HUES48 (cell line): ENCODE measurements at regions not wholly inside any gene's neighbourhood (a gene's known extent, or its start where the extent isn't known, plus 50 kb on each side); places are given as distances from the start of the nearest gene placed in this dataset.
A peak's percentile ranks its signal among the peaks of the same experiment; 100 is the strongest.

Experiments used
- H3K27ac ChIP-seq: one replicate; pipeline ENCODE4 v1.7.0; 2013; ENCODE audit warnings: low read depth, low read length, inconsistent platforms
- H3K27me3 ChIP-seq: 2 replicates; pipeline ENCODE4 v1.6.1; 2013; ENCODE audit warnings: mild to moderate bottlenecking, low read length; ENCODE audit not compliant: control insufficient read depth, insufficient read depth
- H3K36me3 ChIP-seq: 2 replicates; pipeline ENCODE4 v1.6.1; 2013; ENCODE audit warnings: low read length; ENCODE audit not compliant: control insufficient read depth, insufficient read depth
- H3K4me1 ChIP-seq: 2 replicates; pipeline ENCODE4 v1.6.1; 2013; ENCODE audit warnings: mild to moderate bottlenecking, low read length; ENCODE audit not compliant: control insufficient read depth, insufficient read depth
- H3K4me3 ChIP-seq: 2 replicates; pipeline ENCODE4 v1.5.1; 2013; ENCODE audit warnings: mild to moderate bottlenecking, low read depth, low read length
- H3K9ac ChIP-seq: 2 replicates; pipeline ENCODE4 v1.6.1; 2013; ENCODE audit warnings: mild to moderate bottlenecking, low read depth, low read length, moderate library complexity
- H3K9me3 ChIP-seq: 2 replicates; pipeline ENCODE4 v1.6.1; 2013; ENCODE audit warnings: low read length; ENCODE audit not compliant: control insufficient read depth, insufficient read depth

DNA sequence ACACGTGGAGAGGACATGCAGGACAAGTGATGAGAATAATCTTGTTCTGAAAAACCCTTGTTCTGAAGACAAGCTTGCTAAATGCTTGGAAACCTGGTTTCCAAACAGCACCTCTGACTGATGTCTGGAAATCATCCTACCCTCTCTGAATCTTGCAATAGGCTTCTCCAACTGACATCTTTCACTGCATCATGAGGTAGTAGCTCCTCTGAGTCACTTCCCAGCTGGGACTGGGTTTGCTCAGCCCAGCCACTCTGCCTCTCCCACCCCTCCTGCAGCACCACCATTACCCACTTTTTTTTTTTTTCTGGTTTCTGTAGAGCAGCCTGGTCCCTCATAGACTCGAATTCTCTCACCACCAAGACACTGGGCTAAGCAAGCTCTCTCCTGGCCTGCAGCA is 919.8 kb downstream of the GRID1 start:
- H3K4me3 ChIP-seq: no peak overlapping the region
- H3K4me1 ChIP-seq: no peaks in the 10 kb centered on the region
- no peaks in the 10 kb centered on the region for H3K27me3 ChIP-seq
- H3K36me3 ChIP-seq: no peaks in the 10 kb centered on the region
- no peak overlapping the region for H3K9ac ChIP-seq
- no peaks in the 10 kb centered on the region for H3K9me3 ChIP-seq
- H3K27ac ChIP-seq: no peak overlapping the region

DNA sequence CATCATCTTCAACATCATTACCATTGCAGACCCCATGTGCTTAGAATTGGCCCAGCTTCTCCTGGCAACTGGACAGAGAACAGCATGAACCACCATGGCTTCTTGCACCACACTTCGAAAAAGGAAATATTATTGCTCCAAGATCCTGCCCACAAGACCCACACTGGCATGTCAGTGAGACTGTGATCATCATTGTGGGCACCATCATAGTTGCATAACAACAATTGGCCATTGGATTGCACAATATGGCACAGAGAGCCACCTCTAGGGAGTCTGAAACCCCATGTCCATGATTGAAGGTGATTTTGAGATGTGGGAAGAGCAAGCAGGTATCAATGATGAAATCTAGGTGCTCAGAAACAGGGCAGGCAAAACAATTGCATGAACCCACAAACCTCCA is 918.9 kb downstream of the GRID1 start:
- Histone ChIP-seq H3K27me3 (no peaks in the 10 kb centered on the region), H3K9me3 (no peaks in the 10 kb centered on the region), H3K36me3 (no peaks in the 10 kb centered on the region), H3K27ac (no peak overlapping the region), H3K4me3 (no peak overlapping the region), H3K9ac (no peak overlapping the region), H3K4me1 (no peaks in the 10 kb centered on the region)

DNA sequence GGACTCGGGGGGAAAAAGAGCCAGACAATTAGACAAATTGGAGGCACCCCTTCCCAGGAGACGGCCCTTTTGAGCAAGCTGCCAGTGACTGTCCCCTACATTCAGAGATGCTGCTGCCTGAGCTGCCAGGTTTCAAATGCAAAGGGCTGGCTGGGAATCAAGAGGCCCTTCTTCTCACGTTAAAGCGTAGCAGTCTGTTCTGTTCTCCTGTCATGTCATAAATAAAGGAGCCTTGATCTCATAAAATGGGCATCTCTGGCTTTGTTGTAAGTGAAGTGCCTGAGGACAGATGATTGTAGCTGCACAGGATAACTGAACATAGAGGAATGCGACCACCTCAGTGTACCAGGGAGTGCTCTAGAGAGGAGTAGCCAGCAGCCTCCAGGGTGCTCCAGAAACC is 917.9 kb downstream of the GRID1 start:
- no peak overlapping the region for H3K9ac ChIP-seq
- H3K9me3 ChIP-seq: no peaks in the 10 kb centered on the region
- H3K4me3 ChIP-seq: no peak overlapping the region
- H3K27me3 ChIP-seq: no peaks in the 10 kb centered on the region
- H3K4me1 ChIP-seq: no peaks in the 10 kb centered on the region
- H3K36me3 ChIP-seq: no peaks in the 10 kb centered on the region
- H3K27ac ChIP-seq: no peak overlapping the region

DNA sequence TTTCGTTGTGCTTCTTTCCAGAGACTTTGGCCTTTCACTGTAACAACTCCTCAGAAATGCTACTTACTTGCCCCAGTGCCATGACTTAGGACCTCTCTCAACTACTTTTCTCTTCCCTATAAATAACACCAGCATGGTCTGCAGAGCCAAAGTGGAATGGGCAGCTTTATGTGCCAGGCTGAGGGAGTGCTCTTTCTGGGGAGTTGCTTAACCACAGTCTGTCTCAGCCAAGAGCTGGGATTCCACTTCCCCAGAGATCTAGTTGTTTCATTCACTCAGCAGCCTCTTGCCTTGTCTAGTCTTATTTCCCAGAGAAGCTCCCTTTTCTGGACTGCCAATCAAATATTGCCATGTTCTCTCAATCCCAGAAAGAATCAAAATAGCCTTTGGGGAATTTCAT is 912.2 kb downstream of the GRID1 start:
- Histone ChIP-seq H3K27me3 (no peaks in the 10 kb centered on the region), H3K36me3 (no peaks in the 10 kb centered on the region)

DNA sequence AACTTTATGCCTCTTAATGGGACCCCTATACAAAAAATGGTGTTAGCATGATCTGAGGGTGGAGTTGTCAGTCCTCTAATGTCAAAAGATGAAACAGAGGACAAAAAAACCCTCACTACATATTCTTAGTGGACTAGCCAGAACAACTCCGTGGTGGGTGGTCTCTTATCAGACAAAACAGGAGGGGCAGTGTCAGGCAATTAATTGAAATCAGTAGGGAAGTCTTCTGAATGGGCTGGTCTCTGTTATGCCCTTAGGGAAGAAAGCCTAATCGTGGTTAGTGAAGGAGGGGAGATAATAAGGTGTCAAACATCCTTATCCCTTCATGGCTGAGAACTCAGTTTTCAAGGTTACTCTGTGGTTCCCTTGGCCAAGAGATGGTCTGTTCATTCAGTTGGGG is 909.4 kb downstream of the GRID1 start:
- Histone ChIP-seq H3K4me3 (no peak overlapping the region), H3K9ac (no peak overlapping the region), H3K27ac (no peak overlapping the region), H3K36me3 (no peaks in the 10 kb centered on the region), H3K27me3 (no peaks in the 10 kb centered on the region), H3K4me1 (no peaks in the 10 kb centered on the region), H3K9me3 (no peaks in the 10 kb centered on the region)

More for the DNA sequence above, 912.2 kb downstream of the GRID1 start:
- Histone ChIP-seq H3K4me3 (no peak overlapping the region), H3K4me1 (no peaks in the 10 kb centered on the region), H3K27ac (no peak overlapping the region), H3K9ac (no peak overlapping the region), H3K9me3 (no peaks in the 10 kb centered on the region)

DNA sequence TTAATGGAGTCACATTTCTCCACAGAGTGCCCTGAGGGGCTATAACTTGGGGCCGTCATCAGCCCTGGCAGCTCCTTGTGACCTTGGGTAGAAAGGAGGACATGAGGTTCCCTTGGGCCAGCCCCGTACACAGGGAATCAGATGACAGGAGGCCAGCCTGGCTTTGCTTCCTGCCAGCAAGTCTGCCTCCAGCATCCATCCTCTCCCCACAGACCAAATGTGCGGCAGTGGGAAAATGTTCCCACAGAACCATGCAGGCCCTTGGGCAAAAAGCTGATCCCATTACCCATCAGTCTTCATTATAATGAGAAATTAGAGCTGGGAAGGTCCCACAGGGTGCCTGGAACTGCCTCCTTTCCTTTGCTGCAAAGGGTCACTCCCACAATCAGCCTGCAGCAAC is 908.3 kb downstream of the GRID1 start:
- no peaks in the 10 kb centered on the region for H3K36me3 ChIP-seq
- no peaks in the 10 kb centered on the region for H3K4me1 ChIP-seq
- no peak overlapping the region for H3K4me3 ChIP-seq
- H3K9me3 ChIP-seq: no peaks in the 10 kb centered on the region
- no peak overlapping the region for H3K27ac ChIP-seq
- no peaks in the 10 kb centered on the region for H3K27me3 ChIP-seq
- no peak overlapping the region for H3K9ac ChIP-seq

DNA sequence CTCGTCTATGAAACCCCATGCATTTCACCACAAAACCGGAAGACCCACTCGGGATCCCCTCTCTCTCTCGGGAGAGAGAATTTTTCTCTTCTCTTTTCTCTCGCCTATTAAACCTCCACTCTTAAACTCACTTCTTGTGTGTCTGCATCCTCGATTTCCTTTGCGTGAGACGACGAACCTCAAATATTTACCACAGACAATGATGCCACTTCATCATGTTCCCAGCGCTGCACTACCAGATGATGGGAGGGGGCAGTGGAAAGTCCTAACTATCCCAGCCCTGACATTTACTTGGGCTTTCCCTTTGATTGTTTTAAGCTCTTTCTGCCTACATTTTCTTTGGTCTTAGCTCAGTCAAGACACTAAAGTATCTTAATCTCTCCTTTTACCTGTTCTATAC is 906.7 kb downstream of the GRID1 start:
- no peaks in the 10 kb centered on the region for H3K4me1 ChIP-seq
- H3K27me3 ChIP-seq: no peaks in the 10 kb centered on the region
- no peak overlapping the region for H3K4me3 ChIP-seq
- H3K9me3 ChIP-seq: no peaks in the 10 kb centered on the region
- no peak overlapping the region for H3K9ac ChIP-seq
- H3K36me3 ChIP-seq: no peaks in the 10 kb centered on the region
- no peak overlapping the region for H3K27ac ChIP-seq

DNA sequence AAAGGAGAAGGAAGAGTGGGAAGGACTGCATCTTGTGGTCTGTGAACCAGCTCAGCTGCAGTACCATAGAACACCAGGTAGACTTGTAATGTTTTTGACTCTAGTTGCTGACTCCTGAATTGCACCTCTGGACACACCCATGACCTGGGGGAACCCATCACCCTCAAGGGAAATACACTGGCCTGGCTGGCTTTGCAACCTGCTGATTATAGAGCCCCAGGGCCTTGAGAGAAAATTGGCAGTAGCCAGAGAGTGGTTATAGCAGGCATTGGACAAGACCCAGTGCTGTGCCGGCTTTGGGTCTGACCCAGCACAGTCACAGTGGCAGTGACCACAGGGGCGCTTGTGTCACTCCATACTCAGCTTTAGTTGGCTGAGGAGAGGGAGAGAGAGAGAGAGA is 902.3 kb downstream of the GRID1 start:
- Histone ChIP-seq H3K9me3 (no peaks in the 10 kb centered on the region), H3K27me3 (no peaks in the 10 kb centered on the region), H3K4me3 (no peak overlapping the region), H3K4me1 (no peaks in the 10 kb centered on the region), H3K36me3 (no peaks in the 10 kb centered on the region), H3K9ac (no peak overlapping the region), H3K27ac (no peak overlapping the region)

DNA sequence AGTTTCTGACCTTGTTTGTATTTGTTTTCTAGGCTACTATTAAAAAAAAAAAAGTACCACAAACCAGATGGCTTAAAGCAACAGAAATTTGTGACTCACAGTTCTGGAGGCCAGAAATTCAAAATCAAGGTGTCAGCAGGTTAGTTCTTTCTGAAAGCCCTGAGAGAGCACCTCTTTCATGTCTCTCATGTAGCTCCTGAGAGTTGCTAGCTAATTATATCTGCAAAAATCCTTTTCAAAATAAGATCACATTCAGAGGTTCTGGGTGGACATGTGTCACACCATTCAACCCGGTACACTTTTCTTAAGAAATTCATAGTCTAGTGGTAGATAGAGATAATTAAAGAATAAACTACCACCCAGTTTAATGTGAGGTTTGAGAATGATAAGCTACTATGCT is 888.6 kb downstream of the GRID1 start:
- Histone ChIP-seq H3K36me3 (no peaks in the 10 kb centered on the region), H3K4me1 (no peaks in the 10 kb centered on the region), H3K9ac (no peak overlapping the region), H3K27me3 (no peaks in the 10 kb centered on the region), H3K4me3 (no peak overlapping the region), H3K27ac (no peak overlapping the region), H3K9me3 (no peaks in the 10 kb centered on the region)

GRCh38 chr10:85490431-85490830 is 876.2 kb downstream of the GRID1 start:
- no peaks in the 10 kb centered on the region for H3K9me3 ChIP-seq
- peaks cover 43% of the 10 kb centered on the region for H3K27me3 ChIP-seq
- no peak overlapping the region for H3K4me3 ChIP-seq
- no peaks in the 10 kb centered on the region for H3K36me3 ChIP-seq
- no peak overlapping the region for H3K27ac ChIP-seq
- H3K4me1 ChIP-seq: peaks cover 20% of the 10 kb centered on the region
- H3K9ac ChIP-seq: no peak overlapping the region

GRCh38 chr10:85491652-85492051 is 874.9 kb downstream of the GRID1 start:
- Histone ChIP-seq H3K9me3 (no peaks in the 10 kb centered on the region), H3K27me3 (peaks cover 47% of the 10 kb centered on the region), H3K27ac (no peak overlapping the region), H3K4me1 (peaks cover 20% of the 10 kb centered on the region), H3K36me3 (no peaks in the 10 kb centered on the region), H3K4me3 (no peak overlapping the region), H3K9ac (no peak overlapping the region)

- no peak overlapping the region for H3K9ac ChIP-seq
- peak overlapping the region; percentile 8 for H3K27ac ChIP-seq
- no peaks in the 10 kb centered on the region for H3K9me3 ChIP-seq
- H3K4me1 ChIP-seq: peaks cover 20% of the 10 kb centered on the region
- no peak overlapping the region for H3K4me3 ChIP-seq
- H3K36me3 ChIP-seq: no peaks in the 10 kb centered on the region
- H3K27me3 ChIP-seq: peaks cover 47% of the 10 kb centered on the region
Observed at GRCh38 chr10:85492684-85493083, 873.9 kb downstream of the GRID1 start.
